Stimulated activated CD8-positive, alpha-beta memory T cell treated with anti-CD3 and anti-CD28 coated beads, Interleukin-12 subunit alpha, Interleukin-12 subunit beta, amount 100 ng/mL, for 24 hours (primary cell): ENCODE measurements at regions not wholly inside any gene's neighbourhood (a gene's known extent, or its start where the extent isn't known, plus 50 kb on each side); places are given as distances from the start of the nearest gene placed in this dataset.
"Not testable (repeated sequence)": the region's sequence is repeated elsewhere in the genome, so short reads cannot be mapped to it uniquely, and the experiment has no call there.

Experiments
- DNase-seq: peaks from one replicate; pipeline ENCODE4 v3.0.0-alpha.2; 2020; ENCODE audit errors: extremely low read depth

GRCh38 chr17:77526259-77526711 is 385.5 kb downstream of the SEC14L1 start:
- no peak for DNase-seq

GRCh38 chr17:77526728-77527350 is 386.1 kb downstream of the SEC14L1 start:
- no peak for DNase-seq

- DNase-seq = no peak
Measured at GRCh38 chr17:77527409-77527808, 386.6 kb downstream of the SEC14L1 start.

GRCh38 chr17:77527836-77528505 is 387.2 kb downstream of the SEC14L1 start:
- no peak for DNase-seq

- DNase-seq = no peak
Measured at GRCh38 chr17:77528516-77529327, 388.0 kb downstream of the SEC14L1 start.

GRCh38 chr17:77529328-77529650 is 388.5 kb downstream of the SEC14L1 start:
- DNase-seq = no peak

GRCh38 chr17:77530591-77530990 is 389.8 kb downstream of the SEC14L1 start:
- no peak for DNase-seq

GRCh38 chr17:77531002-77531401 is 390.2 kb downstream of the SEC14L1 start:
- no peak for DNase-seq

- no peak for DNase-seq
Measured at GRCh38 chr17:77531641-77532040, 390.9 kb downstream of the SEC14L1 start.

- not testable (repeated sequence) for DNase-seq
Measured at GRCh38 chr17:77533697-77534096, 392.9 kb downstream of the SEC14L1 start.

GRCh38 chr17:77534137-77534536 is 393.4 kb downstream of the SEC14L1 start:
- no peak for DNase-seq

GRCh38 chr17:77535435-77535834 is 394.7 kb downstream of the SEC14L1 start:
- no peak for DNase-seq

GRCh38 chr17:77535892-77536291 is 395.1 kb downstream of the SEC14L1 start:
- no peak for DNase-seq

GRCh38 chr17:77537566-77537965 is 396.8 kb downstream of the SEC14L1 start:
- DNase-seq = no peak

GRCh38 chr17:77540531-77540930 is 399.8 kb downstream of the SEC14L1 start:
- no peak for DNase-seq

GRCh38 chr17:77540975-77541374 is 400.2 kb downstream of the SEC14L1 start:
- no peak for DNase-seq

GRCh38 chr17:77542011-77542410 is 401.2 kb downstream of the SEC14L1 start:
- DNase-seq = no peak

- no peak for DNase-seq
Measured at GRCh38 chr17:77542551-77543490, 402.1 kb downstream of the SEC14L1 start.

- DNase-seq = no peak
Measured at GRCh38 chr17:77543801-77544200, 403.0 kb downstream of the SEC14L1 start.

GRCh38 chr17:77544347-77545110 is 403.8 kb downstream of the SEC14L1 start:
- no peak for DNase-seq

GRCh38 chr17:77546772-77547241 is 406.0 kb downstream of the SEC14L1 start:
- DNase-seq = no peak
